GM18868 (cell line): ENCODE measurements at regions not wholly inside any gene's neighbourhood (a gene's known extent, or its start where the extent isn't known, plus 50 kb on each side); places are given as distances from the start of the nearest gene placed in this dataset.

Experiments
- ATAC-seq: cut with Tn5 transposase; IDR thresholded peaks from one replicate; pipeline ENCODE4 v1.9.1; 2021; ENCODE audit warnings: mild to moderate bottlenecking, moderate library complexity; ENCODE audit not compliant: unreplicated experiment

DNA sequence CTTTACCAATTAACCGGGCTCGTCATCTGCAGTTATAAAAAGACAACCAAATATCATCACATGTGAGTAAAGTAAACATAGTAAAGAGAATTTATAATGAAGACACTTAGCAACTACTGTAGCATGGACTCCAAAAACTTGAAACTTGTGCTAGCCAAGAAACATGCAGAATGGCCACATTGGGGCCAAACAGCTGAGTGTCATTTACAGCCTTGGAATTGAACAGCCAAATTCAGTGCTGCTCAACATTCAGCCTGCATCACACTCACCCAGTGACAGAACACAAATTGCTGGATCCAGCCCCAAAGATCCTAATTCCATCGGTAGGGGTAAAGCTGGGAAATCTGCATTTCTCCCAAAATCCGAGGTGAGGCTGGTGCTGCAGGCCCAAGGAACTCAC lies 224.8 kb upstream of the GYPC start:
- no peak for ATAC-seq

DNA sequence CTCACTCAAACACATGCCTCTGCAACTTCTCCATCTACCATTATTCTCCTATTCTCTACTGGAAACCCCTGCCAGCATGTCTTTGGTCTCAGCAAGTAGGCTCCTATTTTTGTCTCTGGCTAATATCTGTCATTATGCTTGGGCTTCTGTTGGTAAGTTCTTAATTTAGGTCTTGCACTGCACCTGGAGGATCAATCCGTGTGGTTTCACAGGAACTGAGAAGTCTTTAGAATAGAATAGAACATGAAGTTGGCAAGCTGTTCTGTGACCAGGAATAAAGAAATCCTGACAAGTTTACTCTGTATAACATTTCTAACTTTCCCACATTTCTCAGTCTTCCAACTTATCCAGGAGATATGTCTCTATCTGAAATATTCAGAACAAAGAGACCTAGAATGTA lies 219.5 kb upstream of the GYPC start:
- no peak for ATAC-seq

DNA sequence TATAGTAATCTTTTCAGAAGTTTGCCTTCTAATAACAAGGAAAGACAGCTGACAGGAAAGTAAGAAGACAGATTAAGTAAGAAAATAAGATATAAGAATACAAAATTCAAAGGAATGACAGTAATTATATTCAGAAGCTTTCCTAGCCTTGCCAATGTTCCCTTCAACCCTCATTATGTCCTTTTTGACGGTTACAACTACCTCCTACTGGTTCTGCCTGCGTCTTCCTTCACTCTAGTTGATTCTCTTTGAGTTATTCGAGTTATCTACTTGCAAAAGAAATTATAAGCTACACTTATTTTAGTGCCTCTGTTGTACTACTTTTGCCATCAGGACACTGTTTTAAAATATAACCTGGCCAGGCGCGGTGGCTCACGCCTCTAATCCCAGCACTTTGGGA lies 218.9 kb upstream of the GYPC start:
- no peak for ATAC-seq

DNA sequence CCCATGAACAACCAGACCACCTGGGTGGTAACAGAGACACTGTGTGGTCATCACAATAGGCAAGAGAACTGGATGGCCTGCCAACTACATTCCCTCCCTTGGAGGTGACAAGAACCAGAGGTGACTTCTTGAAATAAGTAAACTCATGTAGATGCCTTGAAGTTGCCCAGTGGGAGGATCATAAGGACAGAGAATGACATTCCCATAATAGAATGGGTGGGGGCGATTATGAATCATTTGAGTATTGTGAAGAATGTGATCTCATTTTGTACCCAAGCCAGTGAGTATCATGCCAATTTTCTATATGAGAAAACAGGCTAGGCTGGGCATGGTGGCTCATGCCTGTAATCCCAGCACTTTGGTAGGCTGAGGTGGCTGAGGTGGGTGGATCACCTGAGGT lies 211.4 kb upstream of the GYPC start:
- ATAC-seq: no peak

DNA sequence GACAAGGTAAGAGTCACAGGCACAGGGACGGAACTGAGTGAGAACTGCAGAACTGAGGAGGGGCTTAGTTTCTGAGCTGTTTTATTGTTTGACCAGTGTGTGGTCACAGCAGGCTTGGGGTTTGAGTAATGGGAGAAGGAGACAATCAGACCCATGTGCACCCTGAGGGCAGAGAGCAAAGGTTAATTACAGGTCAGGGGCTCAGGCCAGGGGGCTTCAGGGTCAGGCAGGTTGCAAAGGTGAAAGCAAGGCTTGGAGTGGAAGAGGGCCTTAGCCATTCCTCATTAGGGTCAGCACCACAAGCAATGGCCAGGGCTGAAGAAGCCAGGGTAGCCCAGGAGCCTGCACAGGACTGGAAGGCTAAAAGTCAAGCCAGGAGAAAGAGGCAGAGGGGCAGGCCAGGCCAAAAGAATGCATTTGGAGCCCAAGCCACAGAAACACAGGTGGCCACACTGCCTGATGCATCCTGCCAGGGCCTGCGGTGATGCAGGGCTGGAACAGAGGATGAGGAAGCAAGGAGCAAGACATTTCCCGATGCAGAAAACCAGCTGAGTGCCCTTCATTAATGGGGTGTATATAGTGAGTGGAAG lies 209.8 kb upstream of the GYPC start:
- no peak for ATAC-seq

DNA sequence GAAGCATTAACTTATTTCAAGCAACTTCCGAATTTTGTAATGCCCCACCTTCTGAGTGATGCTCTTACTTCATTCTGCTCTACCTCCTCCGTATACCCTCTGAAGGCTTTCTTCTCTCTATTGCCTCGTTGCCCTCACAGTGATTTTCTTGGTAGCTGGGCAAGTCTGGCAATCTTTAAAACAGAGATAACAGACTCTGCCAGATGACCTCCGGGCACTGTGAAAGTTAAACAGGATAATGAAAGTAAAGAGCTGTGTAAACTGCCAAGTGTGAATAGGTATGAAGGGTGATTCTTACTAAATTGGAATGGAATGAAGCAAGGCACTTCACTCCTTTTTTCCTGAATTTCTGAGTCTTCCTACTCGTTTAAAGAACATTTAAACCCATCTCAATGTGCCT lies 207.3 kb upstream of the GYPC start:
- no peak for ATAC-seq

DNA sequence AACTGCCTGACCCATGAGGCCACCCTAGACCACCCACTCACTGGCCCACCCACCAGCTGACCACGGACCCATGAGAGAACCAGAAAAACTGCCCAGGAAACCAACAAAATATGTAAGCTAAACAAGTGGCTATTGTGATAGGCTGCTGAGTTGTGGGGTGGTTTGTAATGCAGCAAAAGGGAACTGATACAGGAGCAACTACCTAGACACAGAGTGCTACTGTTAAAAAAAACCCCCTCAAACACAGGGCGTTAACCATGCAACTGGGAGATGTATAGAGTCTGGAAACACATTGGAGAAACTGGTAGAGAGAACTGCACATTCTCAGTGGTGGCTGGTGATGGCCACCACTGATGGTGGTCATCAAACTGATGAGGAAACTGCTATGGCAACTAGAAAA lies 206.3 kb upstream of the GYPC start:
- ATAC-seq: peak; percentile 100

DNA sequence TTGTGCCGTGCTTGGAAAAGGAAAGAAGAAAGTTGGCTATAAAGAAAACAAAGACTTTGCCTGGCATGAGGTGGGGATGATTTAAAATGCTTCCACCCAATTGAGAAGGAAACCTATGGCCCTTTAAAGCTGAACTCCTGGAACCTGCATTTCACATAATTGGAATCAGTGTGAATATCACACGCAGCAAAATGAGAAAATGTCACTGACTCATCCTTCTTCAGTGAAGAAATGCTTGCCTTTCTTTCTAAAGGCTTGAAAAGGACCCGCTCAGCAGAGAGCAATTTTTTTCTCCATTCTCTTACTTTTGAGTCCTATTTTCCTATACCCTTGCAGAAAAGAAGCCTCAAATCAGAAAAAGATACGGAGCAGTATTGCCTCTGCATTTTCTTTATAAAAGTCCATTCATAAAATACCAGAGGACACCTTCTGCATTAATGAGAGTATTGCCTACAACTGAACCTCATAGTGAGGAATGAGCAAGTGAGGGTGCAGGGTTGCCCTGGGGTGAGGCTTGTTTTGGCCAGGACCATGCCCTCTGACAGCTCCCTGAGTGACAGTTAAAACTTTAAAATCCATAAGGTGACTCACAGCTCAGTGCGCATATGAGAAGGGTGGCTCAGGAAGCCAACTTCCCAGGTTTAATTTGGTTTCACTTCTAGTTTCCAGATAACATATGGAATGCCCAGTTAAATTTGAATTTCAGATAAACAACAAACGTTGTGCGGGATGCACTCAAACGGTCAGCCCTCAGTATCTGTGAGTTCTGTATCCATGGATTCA lies 191.9 kb upstream of the GYPC start:
- no peak for ATAC-seq

DNA sequence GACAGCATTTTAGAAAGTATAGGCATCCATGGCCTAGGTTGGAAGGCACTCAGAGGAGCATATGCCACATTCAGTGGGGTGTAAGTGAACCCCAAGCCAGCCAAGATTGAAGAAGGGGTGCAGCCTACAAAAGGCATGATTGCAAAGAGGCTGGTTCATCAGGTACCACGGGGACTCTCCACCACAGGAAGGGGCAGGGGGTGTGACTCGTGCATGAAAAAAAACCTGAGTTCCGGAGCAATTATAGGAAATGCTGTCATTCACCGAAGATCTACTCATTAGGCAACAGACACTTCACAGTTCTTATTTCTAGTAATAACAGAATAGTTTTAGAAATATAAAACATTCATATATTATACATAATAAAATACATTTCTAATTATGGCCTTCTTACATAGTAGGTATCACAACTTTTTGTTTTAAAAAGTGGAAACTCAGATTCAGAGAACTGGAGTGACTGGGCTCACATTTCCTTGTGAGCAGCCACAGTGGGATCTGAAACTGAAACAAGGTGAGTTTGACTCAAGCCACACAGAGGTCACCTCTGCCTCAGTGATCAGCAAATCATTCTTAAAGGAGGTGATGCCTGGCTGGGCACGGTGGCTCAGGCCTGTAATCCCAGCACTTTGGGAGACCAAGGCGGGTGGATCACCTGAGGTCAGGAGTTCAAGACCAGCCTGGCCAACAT lies 188.4 kb upstream of the GYPC start:
- ATAC-seq: peak; percentile 89

DNA sequence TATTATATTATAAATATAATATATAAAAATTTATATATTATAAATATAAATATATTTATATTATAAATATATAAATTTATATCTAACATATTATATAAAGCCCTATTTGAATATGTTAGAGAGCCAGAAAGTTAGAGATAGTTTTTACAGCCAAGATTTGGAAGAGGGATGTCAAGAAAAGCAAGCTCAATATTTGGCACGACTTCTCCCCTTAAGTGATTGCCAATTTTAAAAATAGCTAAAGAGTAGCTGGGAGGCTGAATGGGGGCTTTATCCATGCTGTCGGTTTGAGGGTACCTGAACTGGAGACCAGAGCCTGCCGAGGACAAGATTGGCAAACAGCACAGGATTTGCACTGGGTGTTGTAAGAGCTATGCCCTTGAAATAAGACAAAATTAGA lies 180.9 kb upstream of the GYPC start:
- no peak for ATAC-seq

DNA sequence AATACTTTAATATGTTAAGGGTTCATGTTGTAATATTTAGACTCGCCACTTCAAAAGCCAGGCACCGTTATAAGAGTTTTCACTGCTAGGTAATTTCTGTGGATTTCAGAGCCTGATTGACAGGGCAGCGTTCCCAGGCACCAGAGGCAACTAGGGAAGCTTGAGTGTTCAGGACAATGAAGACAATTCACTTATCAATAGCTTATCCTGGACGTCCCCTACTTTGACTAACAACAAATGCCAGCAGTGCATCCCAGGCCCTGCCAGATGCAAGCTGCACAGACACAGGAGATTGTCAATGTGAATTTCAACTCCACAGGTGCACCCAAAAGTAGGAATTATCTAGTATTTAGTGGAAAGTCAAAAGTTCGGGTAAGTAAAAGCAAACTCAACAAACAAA lies 179.3 kb upstream of the GYPC start:
- ATAC-seq: no peak

DNA sequence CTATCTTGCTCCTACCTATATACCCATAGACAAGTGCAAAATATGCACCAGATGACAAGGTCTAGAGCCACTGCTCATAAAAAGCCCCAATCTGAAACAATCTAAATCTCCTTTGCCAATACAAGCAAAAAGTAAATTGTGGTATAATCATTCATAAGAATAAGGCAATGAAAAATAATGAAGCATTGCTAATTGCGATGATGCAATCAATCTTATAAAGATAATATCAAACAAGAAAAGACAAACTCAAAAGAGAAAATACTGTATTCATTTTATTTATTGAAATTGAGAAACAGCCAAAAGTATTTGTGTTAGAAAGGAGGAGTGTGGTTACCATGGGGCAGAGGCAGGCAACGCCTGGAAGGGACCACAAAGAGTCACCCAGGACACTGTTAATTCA lies 175.9 kb upstream of the GYPC start:
- no peak for ATAC-seq

DNA sequence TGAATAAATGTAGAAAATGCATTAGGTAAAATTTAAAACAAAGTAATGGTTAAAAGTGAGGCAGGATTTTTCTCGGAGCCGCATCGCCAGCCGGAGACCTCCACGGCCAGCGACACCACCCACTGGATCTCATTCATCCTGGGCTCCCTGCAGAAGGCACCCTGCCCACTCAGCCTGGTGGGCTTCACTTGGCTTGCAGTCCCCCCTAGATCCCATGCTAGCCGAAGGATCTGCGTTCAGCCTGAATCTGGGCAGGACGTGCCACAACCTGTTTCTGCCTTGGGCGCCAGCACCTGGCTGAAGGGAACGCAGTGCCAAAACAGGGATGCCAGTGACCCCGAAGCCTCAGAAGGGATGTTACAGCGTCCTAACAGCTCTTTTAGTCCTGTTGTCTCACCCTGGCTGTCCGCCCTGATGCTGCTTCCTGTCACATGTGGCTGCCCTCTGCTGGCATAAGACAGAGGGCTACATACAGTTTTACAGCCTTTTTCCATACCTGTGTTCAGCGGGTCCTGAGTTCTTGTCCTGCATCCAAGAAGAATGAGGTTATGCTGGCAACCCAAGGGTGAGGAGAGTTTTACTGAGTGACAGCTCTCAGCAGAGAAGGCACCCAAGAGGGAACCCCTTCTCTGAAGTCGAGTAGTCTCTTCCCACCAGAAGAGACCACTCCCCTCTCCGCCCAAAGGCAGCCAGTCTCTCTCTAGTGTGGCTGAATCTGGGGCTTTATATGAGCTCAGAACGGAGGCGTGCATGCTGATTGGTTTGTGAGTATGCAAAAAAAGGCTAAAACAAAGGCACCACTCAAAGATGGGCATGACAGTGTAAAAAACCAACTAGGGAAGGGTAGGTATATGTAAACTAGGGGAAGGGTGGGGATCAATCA lies 173.1 kb upstream of the GYPC start:
- peak; percentile 87 for ATAC-seq

DNA sequence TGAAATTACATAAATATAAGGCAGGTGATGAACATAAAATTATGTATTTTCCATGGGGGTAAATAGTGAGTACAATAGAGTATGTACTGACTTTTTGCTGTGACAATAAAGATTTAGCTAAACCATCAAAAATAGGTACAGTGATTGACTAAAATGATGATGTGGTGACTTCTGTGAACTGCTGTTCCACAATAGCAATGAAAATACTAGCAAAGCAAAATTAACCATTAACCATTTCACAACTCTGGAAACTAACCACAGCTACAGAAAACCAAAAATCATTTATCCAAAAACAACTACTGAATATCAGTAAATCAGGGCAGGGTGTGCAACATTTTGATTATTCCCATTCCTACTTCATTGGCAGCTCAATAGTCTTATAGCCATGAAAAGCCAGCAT lies 161.4 kb upstream of the GYPC start:
- ATAC-seq: no peak

DNA sequence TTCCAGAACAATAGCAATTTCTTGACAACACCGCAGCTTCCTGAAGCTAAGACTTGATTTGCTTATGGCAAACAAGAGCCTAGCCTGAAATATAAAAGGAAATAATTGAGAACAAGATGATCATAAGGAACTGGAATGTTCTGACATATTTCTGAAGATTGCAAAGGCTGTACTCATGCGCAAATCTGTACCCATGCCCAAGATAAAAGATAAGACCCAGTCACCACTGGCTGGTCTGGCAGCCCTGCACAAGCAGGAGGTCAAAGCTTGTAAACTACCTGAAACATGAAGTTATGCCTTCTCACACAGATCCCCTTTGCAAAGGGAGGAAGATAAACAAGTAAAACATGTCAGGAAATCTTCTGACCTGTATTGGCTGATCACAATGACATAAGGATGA lies 160.8 kb upstream of the GYPC start:
- ATAC-seq: no peak

DNA sequence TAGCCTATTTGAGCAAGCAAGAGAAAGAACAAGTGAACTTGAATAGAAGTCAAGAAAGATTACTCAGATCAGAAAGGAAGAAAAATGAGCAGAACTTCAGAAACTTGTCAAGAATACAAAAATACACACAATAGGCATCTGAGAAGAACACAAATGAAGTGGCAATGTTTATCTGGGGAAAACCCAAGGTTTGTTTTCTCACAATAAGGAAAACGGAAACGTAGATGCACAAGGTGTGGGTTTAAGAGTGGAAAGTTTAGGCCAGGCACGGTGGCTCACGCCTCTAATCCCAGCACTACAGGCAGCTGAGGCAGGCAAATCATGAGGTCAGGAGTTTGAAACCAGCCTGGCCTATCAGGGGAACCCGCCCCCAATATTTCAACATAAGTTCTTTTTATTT lies 159.5 kb upstream of the GYPC start:
- peak; percentile 97 for ATAC-seq

DNA sequence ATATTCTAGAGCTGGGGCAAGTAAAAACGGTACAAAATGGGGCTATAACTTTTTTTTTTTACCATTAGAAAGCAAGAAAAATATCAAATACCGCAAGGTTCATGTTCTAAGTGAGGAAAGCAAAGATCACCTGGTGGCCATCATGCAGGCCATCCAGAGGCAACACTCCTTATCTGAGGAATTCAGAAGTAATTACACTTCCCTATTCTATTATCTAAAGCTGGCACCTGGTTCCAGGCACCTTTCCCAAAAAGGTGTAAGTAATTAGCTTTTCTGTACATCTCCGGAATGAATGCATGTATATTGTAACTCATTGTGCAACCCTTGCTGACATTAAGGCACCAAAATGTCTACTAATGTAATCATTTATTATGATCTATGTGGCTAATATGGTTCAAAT lies 152.5 kb upstream of the GYPC start:
- ATAC-seq: no peak

DNA sequence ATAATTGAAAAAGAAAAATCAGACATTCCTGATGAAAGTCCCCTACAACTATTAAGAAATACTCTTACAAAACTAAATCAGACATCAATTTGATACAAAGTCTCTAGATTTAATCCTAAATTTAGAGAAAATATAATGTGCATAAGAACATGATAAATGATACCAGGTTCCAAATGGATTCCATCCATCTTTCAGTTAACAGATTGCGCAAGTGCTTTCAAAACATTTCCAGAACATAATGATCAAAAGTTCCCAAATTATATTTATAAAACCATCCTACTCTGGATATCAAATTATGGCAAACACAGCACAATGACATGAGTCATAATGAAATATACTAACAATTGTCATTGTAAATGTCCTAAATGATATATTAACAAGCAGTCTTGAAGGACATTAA lies 151.0 kb upstream of the GYPC start:
- ATAC-seq: no peak

DNA sequence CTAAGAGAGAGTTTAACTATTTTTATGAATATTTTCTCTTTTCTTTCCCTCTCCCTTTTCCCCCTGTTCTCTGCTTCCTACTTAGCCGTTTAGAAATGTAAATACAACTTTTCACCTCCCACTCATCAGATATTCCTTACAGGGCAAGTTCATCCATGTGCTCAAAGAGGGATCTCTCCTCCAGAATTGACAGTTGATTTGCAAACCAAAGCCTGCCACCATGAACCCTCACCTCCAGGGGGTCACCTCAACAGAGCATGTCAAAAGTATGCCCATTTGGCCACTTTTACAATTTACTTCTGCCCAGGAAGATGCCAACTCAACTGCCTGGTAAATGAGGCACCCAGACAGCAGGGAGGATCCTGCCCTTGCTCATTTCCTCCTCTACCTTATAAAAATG lies 149.2 kb upstream of the GYPC start:
- peak; percentile 13 for ATAC-seq

DNA sequence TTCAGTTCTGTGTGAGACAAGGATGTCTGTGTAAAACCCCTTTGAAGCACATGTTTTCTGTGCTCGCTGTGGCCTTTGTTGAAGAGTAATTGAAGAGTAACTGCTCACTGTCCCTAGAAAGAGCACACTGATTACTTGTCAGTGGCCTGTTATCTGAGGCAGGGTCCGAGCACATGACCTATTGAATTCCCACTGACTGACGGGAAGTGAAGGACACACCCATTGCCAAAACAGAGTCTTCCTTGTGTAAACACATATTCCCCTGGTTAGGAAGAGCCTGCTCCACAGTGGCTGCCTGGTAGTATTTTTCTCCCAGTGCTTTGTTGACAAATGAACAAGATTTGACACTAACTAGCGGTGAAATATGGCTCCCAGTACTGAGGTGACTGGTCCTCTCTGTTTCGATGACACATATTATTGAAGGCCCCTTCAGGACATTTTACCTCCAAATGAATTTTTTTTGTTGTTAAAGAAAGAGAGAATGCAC lies 148.5 kb upstream of the GYPC start:
- peak; percentile 71 for ATAC-seq

DNA sequence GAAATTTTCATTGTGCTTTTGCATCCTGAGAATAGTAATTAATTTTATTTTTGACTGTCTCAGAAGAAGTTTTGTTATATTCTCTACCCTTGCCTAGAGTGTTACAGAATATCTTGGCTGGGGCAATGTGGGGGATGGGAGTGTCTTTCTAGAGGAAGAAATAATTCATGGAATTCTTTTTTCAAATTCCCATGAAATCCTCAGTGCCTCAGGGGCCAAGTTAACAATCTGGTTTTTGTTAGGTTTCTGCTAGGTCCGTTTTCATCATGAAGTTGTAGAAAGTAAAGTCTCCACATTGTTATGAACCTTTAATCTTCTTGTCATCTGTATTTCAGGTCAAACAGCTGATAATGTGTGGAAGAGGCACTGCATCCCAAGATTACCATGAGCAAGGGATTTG lies 145.6 kb upstream of the GYPC start:
- ATAC-seq: no peak
